Endothelial cell of umbilical vein (primary cell): ENCODE measurements at regions not wholly inside any gene's neighbourhood (a gene's known extent, or its start where the extent isn't known, plus 50 kb on each side); places are given as distances from the start of the nearest gene placed in this dataset.

Source experiments
- BruUV-seq: library from RNA; stranded (reverse); fragments of 400-500 nt; replicated peaks from 2 replicates; lab custom pipeline; 2021; lab: Mats Ljungman, UMichigan
- CTCF ChIA-PET: fragments of 300-600, 350-600 bp; sonication (Branson Sonifier 250); formaldehyde crosslinking; loops from one replicate; lab custom pipeline; 2021; ENCODE audit warnings: antibody characterized with exemption, inconsistent platforms; lab: Charles Lee
- POLR2A ChIA-PET: fragments of 300-600, 350-600 bp; sonication (Branson Sonifier 250); formaldehyde crosslinking; loops from one replicate; lab custom pipeline; 2021; ENCODE audit warnings: antibody characterized with exemption, inconsistent platforms; lab: Charles Lee
- DNase-seq: peaks from one replicate; pipeline ENCODE4 v3.0.0-alpha.2; 2011; ENCODE audit warnings: low read depth, low spot score
- FAIRE-seq: peaks from 2 replicates; lab custom pipeline; 2011; peaks lifted over from hg19 to GRCh38; lab: Jason Lieb, UNC
- H2AFZ ChIP-seq: 2 replicates; pipeline ENCODE4 v1.6.0; 2012; ENCODE audit warnings: low read depth, low read length, control low read depth, inconsistent platforms
- H3K27ac ChIP-seq: 2 replicates; pipeline ENCODE4 v1.5.1; 2011; ENCODE audit warnings: low read depth, mild to moderate bottlenecking, control low read depth, low read length, moderate library complexity; ENCODE audit not compliant: insufficient read depth
- H3K27me3 ChIP-seq, 2 experiments: 2 replicates each; pipeline versions ENCODE4 v1.6.0 to v1.6.1; 2011; ENCODE audit warnings: low read length in 2 of 2, mixed read lengths in 1 of 2; ENCODE audit not compliant: control insufficient read depth in 2 of 2, insufficient read depth in 2 of 2
- H3K36me3 ChIP-seq, 2 experiments: 2 replicates in 1 of 2; 3 replicates in 1 of 2; pipeline ENCODE4 v1.5.1; 2011; ENCODE audit warnings: low read length in 2 of 2, mild to moderate bottlenecking in 1 of 2, moderate library complexity in 1 of 2; ENCODE audit not compliant: control insufficient read depth in 2 of 2, insufficient read depth in 2 of 2; ENCODE audit errors: extremely low read depth in 1 of 2
- H3K4me1 ChIP-seq: 3 replicates; pipeline ENCODE4 v1.5.1; 2011; ENCODE audit warnings: mild to moderate bottlenecking, low read length; ENCODE audit not compliant: control insufficient read depth, insufficient read depth; ENCODE audit errors: extremely low read depth
- H3K4me2 ChIP-seq: 2 replicates; pipeline ENCODE4 v1.6.1; 2011; ENCODE audit warnings: low read length, control low read depth, mixed read lengths; ENCODE audit not compliant: insufficient read depth
- H3K4me3 ChIP-seq, 3 experiments: fragments of 200-600 bp in 1 of 3; sonication (generic), shearing (Covaris generic) in 1 of 3; replicated peaks in 1 of 3; 2 replicates each; pipeline ENCODE4 v1.5.1; 2011 to 2016; ENCODE audit warnings: control low read depth in 3 of 3, low read length in 3 of 3, mild to moderate bottlenecking in 2 of 3, inconsistent platforms in 1 of 3, low read depth in 1 of 3, moderate library complexity in 1 of 3; ENCODE audit not compliant: insufficient read depth in 1 of 3
- H3K79me2 ChIP-seq: 2 replicates; pipeline ENCODE4 v1.6.0; 2012; ENCODE audit warnings: low read length, inconsistent platforms; ENCODE audit not compliant: control insufficient read depth, insufficient read depth
- H3K9ac ChIP-seq: replicated peaks from 2 replicates; pipeline ENCODE3; 2011; ENCODE audit warnings: low read length, control low read depth; ENCODE audit not compliant: insufficient read depth; ENCODE audit errors: extremely low read depth
- H3K9me1 ChIP-seq: replicated peaks from 3 replicates; pipeline ENCODE4 v1.6.0; 2011; ENCODE audit warnings: mild to moderate bottlenecking, low read length; ENCODE audit not compliant: control insufficient read depth, insufficient read depth; ENCODE audit errors: extremely low read depth
- H3K9me3 ChIP-seq: replicated peaks from 2 replicates; pipeline ENCODE4 v1.5.1; 2012; ENCODE audit warnings: low read length, inconsistent platforms; ENCODE audit not compliant: control insufficient read depth, insufficient read depth
- H4K20me1 ChIP-seq: replicated peaks from 2 replicates; pipeline ENCODE3; 2011; ENCODE audit warnings: mild to moderate bottlenecking, low read length; ENCODE audit not compliant: control insufficient read depth, insufficient read depth; ENCODE audit errors: extremely low read depth
- CTCF ChIP-seq, 2 donors: IDR thresholded peaks; 1 replicate in 1 of 2; 2 replicates in 1 of 2; pipeline ENCODE4 v1.5.1; 2011; ENCODE audit warnings: low read length in 2 of 2, mild to moderate bottlenecking in 2 of 2, moderate library complexity in 2 of 2, control low read depth in 1 of 2, inconsistent platforms in 1 of 2, low read depth in 1 of 2; ENCODE audit not compliant: insufficient read depth in 1 of 2; ENCODE audit errors: extremely low read depth in 1 of 2
- EZH2 ChIP-seq: IDR thresholded peaks from 2 replicates; pipeline ENCODE4 v1.6.1; 2012; ENCODE audit warnings: borderline replicate concordance, low read depth, mild to moderate bottlenecking, moderate library complexity, low read length, inconsistent platforms; ENCODE audit not compliant: severe bottlenecking
- FOS ChIP-seq: IDR thresholded peaks from 2 replicates; pipeline ENCODE4 v1.6.1; 2011; ENCODE audit warnings: mild to moderate bottlenecking, low read length, moderate library complexity, borderline replicate concordance; ENCODE audit not compliant: insufficient read depth
- GATA2 ChIP-seq: IDR thresholded peaks from 2 replicates; pipeline ENCODE4 v1.7.0; 2011; ENCODE audit warnings: low read depth, mild to moderate bottlenecking, moderate library complexity, mixed read lengths, low read length; ENCODE audit not compliant: insufficient read length, insufficient read depth
- JUN ChIP-seq: IDR thresholded peaks from 2 replicates; pipeline ENCODE4 v1.6.1; 2011; ENCODE audit warnings: borderline replicate concordance, low read depth; ENCODE audit not compliant: insufficient read length, insufficient read depth
- MAX ChIP-seq: IDR thresholded peaks from 2 replicates; pipeline ENCODE4 v1.6.1; 2011; ENCODE audit not compliant: insufficient read depth, insufficient read length
- MYC ChIP-seq: IDR thresholded peaks from one replicate; pipeline ENCODE4 v1.6.1; 2011; ENCODE audit warnings: mild to moderate bottlenecking, low read depth, low read length
- POLR2A ChIP-seq: IDR thresholded peaks from 2 replicates; pipeline ENCODE4 v1.6.1; 2012; ENCODE audit warnings: low read depth, mild to moderate bottlenecking, control low read depth, low read length
- POLR2AphosphoS5 ChIP-seq: IDR thresholded peaks from 2 replicates; pipeline ENCODE4 v1.6.1; 2012; ENCODE audit warnings: low read depth, mild to moderate bottlenecking, control low read depth, low read length, moderate library complexity; ENCODE audit not compliant: insufficient read depth
- dilution Hi-C: fragments of 300-500 bp; cut with MboI; formaldehyde crosslinking; loops from one replicate; pipeline ENCODE4 v1.15.0; 2019; ENCODE audit warnings: low sequenced_read_pairs; ENCODE audit not compliant: extremely low pct_ligation_motif_present
- intact Hi-C: fragments of 100-400 bp; cut with micrococcal nuclease; formaldehyde crosslinking; loops from one replicate; pipeline ENCODE4 v1.10.0; 2022

DNA sequence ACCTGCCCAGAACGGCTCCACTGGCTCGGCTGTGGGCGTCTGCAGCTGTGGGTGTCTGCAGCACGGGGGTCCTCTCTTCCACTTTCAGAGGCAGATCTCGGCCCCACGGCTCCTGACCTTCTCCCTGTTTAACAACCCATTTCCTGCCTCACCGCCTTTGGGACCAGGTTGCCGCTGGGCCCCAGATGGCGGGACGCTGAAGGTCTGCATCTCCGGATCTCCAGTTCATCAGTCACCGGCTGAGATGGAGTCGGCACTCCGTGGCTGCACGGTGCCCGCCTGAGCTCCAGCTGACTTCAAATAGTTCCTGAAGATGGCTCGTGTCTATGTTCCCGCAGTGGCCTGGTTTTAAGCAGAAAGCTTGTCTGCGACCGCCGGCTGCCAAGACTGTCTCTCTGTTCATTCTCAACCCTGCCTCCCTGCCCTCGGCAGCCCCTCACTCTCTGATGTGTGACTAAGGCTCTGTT is 475.9 kb downstream of the BRD1 start:
- no peak overlapping the region for H3K9ac ChIP-seq
- H3K27me3 ChIP-seq, result no peaks in the 10 kb centered on the region
- POLR2A ChIA-PET, result no interaction called here
- no peaks in the 10 kb centered on the region for H3K36me3 ChIP-seq
- H3K4me1 ChIP-seq, result no peaks in the 10 kb centered on the region
- dilution Hi-C loops (no loop called here), intact Hi-C loops (no loop called here)
- H3K27ac ChIP-seq, result no peak overlapping the region
- H3K9me3 ChIP-seq, result peaks cover 2% of the 10 kb centered on the region
- H3K9me1 ChIP-seq, result no peaks in the 10 kb centered on the region
- H2AFZ ChIP-seq, result no peak overlapping the region
- H4K20me1 ChIP-seq, result no peaks in the 10 kb centered on the region
- no peak overlapping the region for H3K4me2 ChIP-seq
- no peaks in the 10 kb centered on the region for H3K79me2 ChIP-seq
- no peak for TF ChIP-seq GATA2
- TF ChIP-seq CTCF (IDR thresholded peaks at IDR 0.05; ENCODE audit: extremely low read depth in 1 of 2, insufficient read depth in 1 of 2, low read depth in 1 of 2, low read length in 2 of 2), result no peak
- DNase-seq, result no peak
- no TSS peak for BruUV-seq
- H3K4me3 ChIP-seq, result no peak overlapping the region
- no peak for FAIRE-seq
- CTCF ChIA-PET, result no interaction called here

DNA sequence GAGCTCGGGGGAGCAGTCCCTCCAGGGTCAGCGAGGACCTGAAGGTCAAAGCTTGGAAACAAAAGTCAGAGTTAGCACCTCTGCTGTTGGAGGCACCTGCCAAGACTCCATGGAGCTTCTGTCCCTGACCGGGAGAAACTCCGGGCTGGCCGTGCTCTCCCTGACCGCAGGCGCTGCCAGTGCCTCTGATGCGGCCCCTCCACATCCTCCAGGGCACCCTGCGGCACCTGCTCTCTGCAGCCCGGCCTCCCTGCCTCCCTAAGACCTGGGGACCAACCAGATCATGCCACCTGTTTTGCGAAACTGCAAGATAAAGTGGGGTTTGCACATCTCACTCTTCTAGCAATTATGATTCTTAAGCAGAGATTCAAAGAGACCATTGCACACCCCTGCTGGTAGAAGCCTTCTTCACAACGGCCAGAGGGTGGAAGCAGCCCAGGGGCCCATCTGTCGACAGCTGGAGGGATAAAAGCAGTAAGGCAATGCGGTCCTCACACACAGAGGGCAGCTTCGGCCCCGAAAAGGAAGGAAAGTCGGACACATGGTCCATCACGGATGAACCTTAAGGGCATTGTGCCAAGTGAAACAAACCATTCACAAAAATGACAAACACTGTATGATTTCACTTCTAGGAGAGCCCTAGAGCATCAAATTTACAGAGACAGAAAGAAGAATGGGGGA is 477.1 kb downstream of the BRD1 start:
- no peaks in the 10 kb centered on the region for H3K27me3 ChIP-seq
- POLR2A ChIA-PET, result no interaction called here
- peaks cover 4% of the 10 kb centered on the region for H3K9me3 ChIP-seq

More for the DNA sequence above, 477.1 kb downstream of the BRD1 start:
- no peak overlapping the region for H3K4me3 ChIP-seq
- H2AFZ ChIP-seq, result no peak overlapping the region
- TF ChIP-seq POLR2A, result no peak
- no peak for TF ChIP-seq POLR2AphosphoS5
- no peak for TF ChIP-seq GATA2
- TF ChIP-seq FOS, result no peak
- TF ChIP-seq MAX, result no peak
- TF ChIP-seq MYC, result no peak
- no peak for TF ChIP-seq EZH2
- TF ChIP-seq CTCF (IDR thresholded peaks at IDR 0.05; ENCODE audit: extremely low read depth in 1 of 2, insufficient read depth in 1 of 2, low read depth in 1 of 2, low read length in 2 of 2), result no peak
- TF ChIP-seq JUN, result no peak
- no peaks in the 10 kb centered on the region for H3K4me1 ChIP-seq
- DNase-seq, result no peak
- dilution Hi-C loops, result no loop called here
- BruUV-seq, result no TSS peak
- CTCF ChIA-PET, result no interaction called here
- no peak overlapping the region for H3K27ac ChIP-seq
- H3K9ac ChIP-seq, result no peak overlapping the region
- no peaks in the 10 kb centered on the region for H3K9me1 ChIP-seq
- no peak overlapping the region for H3K4me2 ChIP-seq
- no peaks in the 10 kb centered on the region for H3K36me3 ChIP-seq
- H4K20me1 ChIP-seq, result no peaks in the 10 kb centered on the region
- intact Hi-C loops, result no loop called here
- FAIRE-seq, result no peak
- no peaks in the 10 kb centered on the region for H3K79me2 ChIP-seq
